Loucy (cell line): ENCODE measurements at regions not wholly inside any gene's neighbourhood (a gene's known extent, or its start where the extent isn't known, plus 50 kb on each side); places are given as distances from the start of the nearest gene placed in this dataset.

Experiments used
- H2AFZ ChIP-seq: fragments of 200-600 bp; sonication (generic); 2 replicates; pipeline ENCODE4 v1.6.0; 2016; ENCODE audit warnings: antibody characterized with exemption, mild to moderate bottlenecking, low read length, moderate library complexity
- H3F3A ChIP-seq: fragments of 200-600 bp; 2 replicates; pipeline ENCODE4 v1.6.0; 2016; ENCODE audit warnings: antibody characterized with exemption, low read depth, mild to moderate bottlenecking
- H3K27me3 ChIP-seq: fragments of 200-600 bp; sonication (generic); 2 replicates; pipeline ENCODE4 v1.6.1; 2014; ENCODE audit warnings: low read length, mild to moderate bottlenecking; ENCODE audit not compliant: insufficient read depth, poor library complexity, severe bottlenecking
- H3K36me3 ChIP-seq: fragments of 200-600 bp; sonication (generic); 2 replicates; pipeline ENCODE4 v1.6.1; 2016; ENCODE audit warnings: low read length; ENCODE audit not compliant: insufficient read depth
- H3K4me1 ChIP-seq: fragments of 200-600 bp; sonication (generic); 2 replicates; pipeline ENCODE4 v1.5.1; 2014; ENCODE audit warnings: low read length, mild to moderate bottlenecking; ENCODE audit not compliant: insufficient read depth, poor library complexity, severe bottlenecking
- H3K4me2 ChIP-seq: fragments of 200-600 bp; sonication (generic); 2 replicates; pipeline ENCODE4 v1.6.0; 2014; ENCODE audit warnings: antibody characterized with exemption, low read length, low read depth, mild to moderate bottlenecking; ENCODE audit not compliant: poor library complexity, severe bottlenecking
- H3K4me3 ChIP-seq: fragments of 200-600 bp; sonication (generic); 2 replicates; pipeline ENCODE4 v1.5.1; 2014; ENCODE audit warnings: low read length, mild to moderate bottlenecking, mixed read lengths; ENCODE audit not compliant: poor library complexity, severe bottlenecking
- H3K79me2 ChIP-seq: fragments of 200-600 bp; sonication (generic); 2 replicates; pipeline ENCODE4 v1.6.1; 2014; ENCODE audit warnings: low read length; ENCODE audit not compliant: insufficient read depth
- H3K9ac ChIP-seq: fragments of 200-600 bp; sonication (generic); 2 replicates; pipeline ENCODE4 v1.6.0; 2014; ENCODE audit warnings: mild to moderate bottlenecking, low read depth, low read length, moderate library complexity; ENCODE audit not compliant: poor library complexity, severe bottlenecking
- H3K9me2 ChIP-seq: fragments of 200-600 bp; sonication (generic); replicated peaks from 2 replicates; pipeline ENCODE4 v1.6.1; 2016; ENCODE audit warnings: low read depth, low read length, mixed read lengths
- H3K9me3 ChIP-seq: fragments of 200-600 bp; sonication (generic); 2 replicates; pipeline ENCODE4 v1.6.1; 2014; ENCODE audit warnings: mild to moderate bottlenecking, antibody characterized with exemption, low read length, low read depth; ENCODE audit not compliant: insufficient read depth
- H4K20me1 ChIP-seq: fragments of 200-600 bp; sonication (generic); 2 replicates; pipeline ENCODE4 v1.6.0; 2014; ENCODE audit warnings: antibody characterized with exemption, low read length, mild to moderate bottlenecking; ENCODE audit not compliant: insufficient read depth, poor library complexity, severe bottlenecking
- CTCF ChIP-seq: fragments of 200-600 bp; sonication (generic); conservative IDR thresholded peaks from 2 replicates; pipeline ENCODE4 v1.5.1; 2014; ENCODE audit warnings: mild to moderate bottlenecking, antibody characterized with exemption, low read length
- EZH2phosphoT487 ChIP-seq: fragments of 200-600 bp; IDR thresholded peaks from 2 replicates; pipeline ENCODE4 v1.6.1; 2018; ENCODE audit warnings: antibody characterized with exemption, mild to moderate bottlenecking, moderate library complexity, borderline replicate concordance

GRCh38 chrX:40462795-40463194, 118.0 kb upstream of the ATP6AP2 start:
- Histone ChIP-seq H3K4me1 (peaks cover 24% of the 10 kb centered on the region), H2AFZ (no peak overlapping the region), H3K9me2 (no peaks in the 10 kb centered on the region), H4K20me1 (no peaks in the 10 kb centered on the region), H3K4me2 (no peak overlapping the region), H3K9ac (no peak overlapping the region), H3K4me3 (no peak overlapping the region), H3K36me3 (no peaks in the 10 kb centered on the region), H3K9me3 (no peaks in the 10 kb centered on the region), H3K79me2 (no peaks in the 10 kb centered on the region), H3K27me3 (no peaks in the 10 kb centered on the region), H3F3A (no peaks in the 10 kb centered on the region)
- TF ChIP-seq CTCF (no peak), EZH2phosphoT487 (no peak)

DNA sequence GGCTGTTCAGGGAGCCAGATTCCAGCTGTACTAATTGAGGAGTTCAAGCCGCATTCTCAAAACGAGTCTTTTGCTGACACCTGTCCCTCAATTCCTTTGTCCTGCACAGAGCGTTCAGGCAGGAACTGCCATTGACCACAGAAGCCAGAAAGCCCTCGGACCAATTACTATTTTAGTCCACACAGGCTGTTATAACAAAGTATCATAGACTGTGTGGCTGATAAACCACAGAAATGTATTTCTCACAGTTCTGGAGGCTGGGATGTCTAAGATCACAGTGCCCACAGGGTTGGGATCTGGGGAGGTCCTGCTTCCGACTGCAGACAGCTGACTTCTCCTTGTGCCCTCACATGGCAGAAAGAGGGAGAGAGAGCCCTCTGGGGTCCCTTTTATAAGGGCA, 119.8 kb upstream of the ATP6AP2 start:
- Histone ChIP-seq H3K4me1 (peaks cover 8% of the 10 kb centered on the region), H3K4me2 (no peak overlapping the region), H2AFZ (no peak overlapping the region), H3F3A (no peaks in the 10 kb centered on the region), H3K27me3 (no peaks in the 10 kb centered on the region), H3K36me3 (no peaks in the 10 kb centered on the region), H3K9me3 (no peaks in the 10 kb centered on the region), H4K20me1 (no peaks in the 10 kb centered on the region), H3K79me2 (no peaks in the 10 kb centered on the region), H3K4me3 (no peak overlapping the region), H3K9me2 (no peaks in the 10 kb centered on the region), H3K9ac (no peak overlapping the region)
- TF ChIP-seq EZH2phosphoT487 (no peak), CTCF (no peak)

GRCh38 chrX:40459571-40460158, 121.1 kb upstream of the ATP6AP2 start:
- H3K9me3 ChIP-seq = no peaks in the 10 kb centered on the region
- no peaks in the 10 kb centered on the region for H3K36me3 ChIP-seq
- H3K27me3 ChIP-seq = no peaks in the 10 kb centered on the region
- H3K4me2 ChIP-seq = no peak overlapping the region
- no peak overlapping the region for H3K4me3 ChIP-seq
- TF ChIP-seq CTCF = no peak
- no peak for TF ChIP-seq EZH2phosphoT487
- H3K9ac ChIP-seq = no peak overlapping the region
- H3K4me1 ChIP-seq = no peaks in the 10 kb centered on the region
- H4K20me1 ChIP-seq = no peaks in the 10 kb centered on the region
- H3K9me2 ChIP-seq = no peaks in the 10 kb centered on the region
- no peak overlapping the region for H2AFZ ChIP-seq
- no peaks in the 10 kb centered on the region for H3K79me2 ChIP-seq
- no peaks in the 10 kb centered on the region for H3F3A ChIP-seq
